ENCODE measurements at regions not wholly inside any gene's neighbourhood (a gene's known extent, or its start where the extent isn't known, plus 50 kb on each side); places are given as distances from the start of the nearest gene placed in this dataset.

DNA sequence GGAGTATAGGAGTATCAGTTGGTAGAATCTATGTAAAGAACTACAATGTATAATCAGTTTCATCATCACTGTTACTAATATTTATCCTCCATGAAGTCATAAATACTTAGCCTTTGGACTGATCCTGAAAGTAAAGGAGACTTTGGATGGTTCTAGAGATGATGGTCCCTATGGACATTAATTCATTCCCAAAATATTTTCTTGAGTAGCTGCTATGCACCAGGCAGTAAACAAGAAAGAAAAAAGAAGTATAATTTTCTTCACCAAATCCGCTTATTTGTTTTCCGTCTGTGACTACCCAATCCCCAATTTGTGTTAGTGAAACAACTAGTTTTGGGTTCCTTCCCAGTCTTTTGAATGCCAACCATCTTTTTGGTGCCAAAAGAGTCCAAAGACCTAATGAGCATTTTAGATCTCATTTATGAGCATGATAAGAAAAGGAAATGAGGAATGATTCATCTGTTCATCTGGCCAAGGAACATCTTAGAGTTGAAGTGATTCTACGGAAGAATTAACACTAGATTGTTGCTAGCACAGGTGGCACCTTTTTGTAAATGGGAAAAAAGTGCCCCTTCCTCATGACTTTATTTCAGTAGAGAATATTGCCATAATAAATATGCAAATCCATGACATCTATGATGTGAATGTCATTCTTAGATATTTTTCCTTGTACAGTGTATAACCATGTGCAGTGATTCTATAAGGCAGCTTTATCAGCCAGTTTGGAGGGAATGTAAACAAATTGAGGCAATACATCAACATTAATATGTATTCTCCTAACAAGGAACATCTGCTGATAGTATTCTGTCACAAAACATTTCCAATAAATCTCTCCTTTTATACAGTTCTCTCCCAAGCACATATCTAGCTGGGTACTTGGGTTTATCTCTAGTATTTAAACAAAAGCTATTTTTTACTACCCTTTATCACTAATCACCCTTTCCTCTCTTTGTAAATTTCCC is 85.1 kb upstream of the CCDC91 start:
- no peak for DNase-seq (ENCODE audit: low read depth in 2 of 2)

GRCh38 chr12:28107679-28108078 is 82.6 kb upstream of the CCDC91 start:
- no peak for DNase-seq (ENCODE audit: low read depth in 2 of 2)

DNA sequence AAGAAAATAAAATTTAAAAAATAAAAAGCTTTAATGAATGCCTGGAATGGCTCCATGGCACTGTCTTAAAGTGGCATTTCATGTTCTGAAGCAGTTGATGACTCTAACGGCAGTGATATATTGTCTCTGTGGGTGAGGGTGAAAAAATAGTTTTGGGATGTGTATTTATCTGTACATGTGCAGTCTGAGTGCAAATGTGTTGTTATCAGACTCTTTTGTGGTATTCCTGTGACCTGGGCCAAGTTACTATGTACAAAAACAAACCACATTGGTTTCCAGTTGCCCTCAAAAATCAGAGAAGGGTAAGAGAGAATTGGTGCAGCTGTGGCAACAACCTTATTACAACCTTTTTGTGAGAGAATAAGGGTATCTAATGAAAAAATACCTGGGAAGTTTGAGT is 81.7 kb upstream of the CCDC91 start:
- no peak for DNase-seq (ENCODE audit: low read depth in 2 of 2)

DNA sequence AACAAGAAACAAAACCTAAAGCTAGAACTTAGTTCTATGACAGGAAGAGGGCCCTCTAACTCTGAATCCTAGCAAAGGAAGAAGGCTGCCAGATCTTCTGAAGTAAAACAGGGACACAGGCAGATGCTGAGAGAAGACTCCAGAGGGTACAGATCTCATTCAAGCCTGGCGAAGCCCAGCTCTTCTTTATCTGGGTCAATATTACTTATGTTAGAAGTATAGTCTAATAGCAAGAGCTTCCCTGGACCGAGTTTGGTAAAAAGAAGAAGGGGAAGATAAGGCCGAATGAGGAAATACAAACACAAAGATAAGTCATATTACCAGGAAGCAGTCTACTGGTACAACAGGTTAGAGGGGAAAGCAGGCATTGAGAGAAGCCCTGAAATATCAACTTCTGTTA is 79.9 kb upstream of the CCDC91 start:
- no peak for DNase-seq (ENCODE audit: low read depth in 2 of 2)

- DNase-seq (ENCODE audit: low read depth in 2 of 2) = no peak
Observed at GRCh38 chr12:28114488-28114887, 75.8 kb upstream of the CCDC91 start.

- no peak for DNase-seq (ENCODE audit: low read depth in 2 of 2)
Observed at GRCh38 chr12:28121433-28121832, 68.8 kb upstream of the CCDC91 start.

- DNase-seq (ENCODE audit: low read depth in 2 of 2) = no peak
Observed at GRCh38 chr12:28121899-28122655, 68.2 kb upstream of the CCDC91 start.

DNA sequence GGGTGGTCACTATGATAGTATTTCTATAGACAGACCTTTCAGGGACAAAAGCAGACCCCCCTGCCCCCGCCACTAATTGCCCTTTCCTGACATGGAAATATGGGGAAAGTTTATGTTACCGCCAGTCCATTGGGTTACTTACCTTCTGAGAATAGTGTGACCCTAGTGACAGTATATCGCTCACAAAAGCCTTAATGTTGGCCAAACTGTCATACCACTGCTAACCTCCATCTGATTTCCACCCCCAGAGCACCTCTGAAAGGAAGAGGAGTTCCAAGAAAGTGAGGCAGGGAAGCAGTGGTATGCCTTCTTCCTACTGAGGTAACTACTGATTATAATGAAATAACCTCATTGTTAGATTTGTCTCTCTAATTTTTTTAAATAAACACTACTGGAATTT is 67.5 kb upstream of the CCDC91 start:
- no peak for DNase-seq (ENCODE audit: low read depth in 2 of 2)

- no peak for DNase-seq (ENCODE audit: low read depth in 2 of 2)
Observed at GRCh38 chr12:28127455-28127854, 62.8 kb upstream of the CCDC91 start.

DNA sequence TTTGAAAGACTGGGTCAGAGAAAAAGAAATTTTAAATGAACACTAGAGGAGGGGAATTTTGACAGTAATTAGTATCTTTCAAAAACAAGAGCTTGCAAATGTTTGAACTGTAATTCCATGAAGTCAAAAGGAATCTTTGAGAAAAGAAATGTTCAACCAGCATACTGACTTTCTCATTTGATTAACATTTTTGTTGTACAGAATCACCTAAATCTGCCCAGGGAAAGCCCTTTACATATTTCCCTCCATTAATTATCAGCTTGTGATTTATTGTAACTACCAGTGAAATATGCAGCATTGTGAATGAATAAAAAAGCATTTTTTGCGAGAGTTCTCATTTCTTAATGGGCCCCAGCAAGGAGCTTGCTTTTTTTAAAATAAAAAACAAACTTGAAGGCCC is 61.2 kb upstream of the CCDC91 start:
- DNase-seq (ENCODE audit: low read depth in 2 of 2) = peak in 1 of 2 experiments; percentile 8

DNA sequence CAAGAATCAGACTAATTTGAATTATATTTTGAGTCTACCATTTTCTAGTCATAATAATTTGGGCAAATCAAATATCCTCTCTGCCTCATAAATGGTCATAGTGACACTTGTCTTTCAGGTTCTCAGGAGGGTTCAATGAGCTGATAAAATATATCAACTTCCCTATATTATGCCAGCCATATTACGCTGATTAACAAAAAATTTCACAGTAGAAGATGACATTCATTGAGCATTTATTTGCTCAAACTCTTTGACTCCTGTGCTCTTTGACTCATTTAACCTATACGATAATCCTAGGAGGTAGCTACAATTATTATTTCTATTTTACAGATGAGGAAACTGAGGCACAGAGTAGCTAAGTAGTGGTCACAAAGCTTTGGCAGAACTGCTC is 60.0 kb upstream of the CCDC91 start:
- DNase-seq (ENCODE audit: low read depth in 2 of 2) = no peak

- peak; percentile 96 to 97 for DNase-seq (ENCODE audit: low read depth in 2 of 2)
Observed at GRCh38 chr12:28130625-28131598, 59.3 kb upstream of the CCDC91 start.

- DNase-seq (ENCODE audit: low read depth in 2 of 2) = no peak
Observed at GRCh38 chr12:28132398-28132797, 57.9 kb upstream of the CCDC91 start.

DNA sequence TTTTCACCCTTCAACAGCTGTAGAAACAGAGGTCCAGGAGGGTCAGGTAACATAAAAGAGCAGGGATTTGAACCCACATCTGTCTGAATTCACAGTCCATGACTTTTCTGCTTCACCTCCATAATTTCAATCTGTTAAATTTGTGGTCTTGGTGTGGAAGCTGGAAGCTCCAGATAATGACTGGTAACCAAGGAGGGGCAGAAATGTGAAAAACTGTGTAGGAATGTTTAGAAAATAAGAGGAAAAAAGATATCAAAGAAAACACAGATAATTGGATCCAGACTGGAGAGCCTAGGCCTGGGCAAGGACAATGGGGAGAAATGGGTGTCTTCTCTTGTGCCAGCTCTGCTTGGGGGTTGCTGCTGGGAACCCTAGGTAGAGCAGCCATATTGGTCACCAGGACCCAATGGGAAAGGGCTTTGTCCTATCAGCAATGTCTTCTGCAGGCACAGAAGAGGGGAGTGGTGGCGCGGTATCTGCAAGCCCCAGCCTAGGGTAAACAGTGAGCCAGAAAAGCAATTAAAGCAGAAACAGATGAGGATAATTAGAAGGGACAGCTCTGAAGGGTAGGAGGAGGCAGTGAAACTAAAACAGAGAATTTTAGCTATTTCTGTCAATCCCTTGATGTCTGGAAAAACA is 54.3 kb upstream of the CCDC91 start:
- DNase-seq (ENCODE audit: low read depth in 2 of 2) = no peak

GRCh38 chr12:28137414-28137813 is 52.8 kb upstream of the CCDC91 start:
- DNase-seq (ENCODE audit: low read depth in 2 of 2) = no peak

DNA sequence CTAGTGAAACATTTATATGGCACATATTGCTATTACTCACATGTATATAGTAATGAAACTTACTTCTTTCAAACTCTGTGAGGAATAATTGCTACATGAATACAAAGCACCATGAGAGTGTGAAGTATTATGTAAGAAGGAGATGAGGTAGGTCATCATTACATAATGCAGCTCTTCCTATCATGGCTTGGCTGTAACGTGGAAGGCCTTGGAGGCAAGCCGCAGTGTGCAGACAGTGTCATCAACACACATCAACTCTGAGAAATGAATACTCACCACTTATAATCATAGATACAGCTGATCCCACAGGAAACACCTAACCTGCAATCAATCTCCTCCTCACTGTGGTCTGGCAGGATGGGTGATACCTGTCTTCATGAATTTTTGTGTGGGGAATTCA is 49.9 kb upstream of the CCDC91 start:
- DNase-seq (ENCODE audit: low read depth in 2 of 2) = no peak
